Astrocyte of the spinal cord (primary cell): ENCODE measurements at regions not wholly inside any gene's neighbourhood (a gene's known extent, or its start where the extent isn't known, plus 50 kb on each side); places are given as distances from the start of the nearest gene placed in this dataset.
A peak's percentile ranks its signal among the peaks of the same experiment; 100 is the strongest.

ENCODE experiments used
- DNase-seq: peaks from one replicate; pipeline ENCODE4 v3.0.0; 2011; ENCODE audit warnings: low read depth, low spot score
- H3K4me3 ChIP-seq: 2 replicates; pipeline ENCODE4 v1.5.1; 2011; ENCODE audit warnings: low read depth, mild to moderate bottlenecking, low read length, moderate library complexity
- in situ Hi-C: cut with HindIII; loops from 2 replicates; pipeline ENCODE4 v1.10.0; 2017; ENCODE audit warnings: low sequenced_read_pairs
- TF ChIP-seq, protein P1 (sequence below): IDR thresholded peaks from 2 replicates; pipeline ENCODE4 v1.5.1; 2012; ENCODE audit warnings: low read depth, mild to moderate bottlenecking, low read length, inconsistent platforms

GRCh38 chr13:26965952-26966700, 205.5 kb downstream of the USP12 start:
- in situ Hi-C loops: no loop called here
- no peak overlapping the region for H3K4me3 ChIP-seq
- peak; percentile 33 for DNase-seq
- TF ChIP-seq, protein P1, sequence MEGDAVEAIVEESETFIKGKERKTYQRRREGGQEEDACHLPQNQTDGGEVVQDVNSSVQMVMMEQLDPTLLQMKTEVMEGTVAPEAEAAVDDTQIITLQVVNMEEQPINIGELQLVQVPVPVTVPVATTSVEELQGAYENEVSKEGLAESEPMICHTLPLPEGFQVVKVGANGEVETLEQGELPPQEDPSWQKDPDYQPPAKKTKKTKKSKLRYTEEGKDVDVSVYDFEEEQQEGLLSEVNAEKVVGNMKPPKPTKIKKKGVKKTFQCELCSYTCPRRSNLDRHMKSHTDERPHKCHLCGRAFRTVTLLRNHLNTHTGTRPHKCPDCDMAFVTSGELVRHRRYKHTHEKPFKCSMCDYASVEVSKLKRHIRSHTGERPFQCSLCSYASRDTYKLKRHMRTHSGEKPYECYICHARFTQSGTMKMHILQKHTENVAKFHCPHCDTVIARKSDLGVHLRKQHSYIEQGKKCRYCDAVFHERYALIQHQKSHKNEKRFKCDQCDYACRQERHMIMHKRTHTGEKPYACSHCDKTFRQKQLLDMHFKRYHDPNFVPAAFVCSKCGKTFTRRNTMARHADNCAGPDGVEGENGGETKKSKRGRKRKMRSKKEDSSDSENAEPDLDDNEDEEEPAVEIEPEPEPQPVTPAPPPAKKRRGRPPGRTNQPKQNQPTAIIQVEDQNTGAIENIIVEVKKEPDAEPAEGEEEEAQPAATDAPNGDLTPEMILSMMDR: no peak

- no peak for DNase-seq
- in situ Hi-C loops: no loop called here
- TF ChIP-seq, protein P1: no peak
- H3K4me3 ChIP-seq: no peak overlapping the region
Measured at GRCh38 chr13:26964278-26965250, 204.0 kb upstream of the GPR12 start.

GRCh38 chr13:26962671-26963070, 202.1 kb upstream of the GPR12 start:
- DNase-seq: no peak
- TF ChIP-seq, protein P1: no peak
- H3K4me3 ChIP-seq: no peak overlapping the region
- in situ Hi-C loops: no loop called here

DNA sequence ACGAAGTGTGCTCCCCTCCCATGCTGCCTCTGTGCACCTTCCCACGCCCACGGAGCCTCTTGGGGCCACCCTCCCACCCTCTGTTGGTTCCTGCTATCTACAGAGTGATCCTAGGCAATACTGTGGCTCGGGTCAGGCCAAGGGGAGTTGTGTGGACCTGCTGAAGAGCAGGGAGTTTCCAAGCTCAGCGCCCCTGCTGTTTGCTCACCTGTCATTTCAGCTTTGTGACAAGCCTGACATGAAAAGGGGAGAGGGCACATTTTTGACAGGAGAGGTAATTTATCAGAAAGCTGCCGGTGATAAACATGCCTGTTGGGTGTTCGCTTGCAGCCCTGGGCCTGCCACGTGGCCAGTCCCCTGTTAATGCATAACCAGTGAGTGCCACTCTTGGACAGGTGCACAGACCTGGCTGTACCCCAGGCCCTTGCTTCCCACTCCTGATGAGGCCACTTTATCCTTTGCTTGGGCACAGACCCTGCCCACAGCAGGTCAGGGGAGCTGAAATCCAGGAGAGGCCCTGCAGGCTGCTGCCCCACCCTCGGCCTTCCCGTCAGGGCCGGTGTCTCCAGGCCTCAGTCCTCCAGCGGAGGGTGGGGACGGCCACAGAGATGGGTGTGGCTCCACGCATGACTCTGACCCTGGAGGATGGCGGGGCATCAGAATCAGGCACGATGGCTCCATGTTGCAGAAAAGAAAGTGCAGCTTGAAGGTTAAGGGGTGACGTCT, 201.5 kb upstream of the GPR12 start:
- TF ChIP-seq, protein P1: no peak
- in situ Hi-C loops: no loop called here
- H3K4me3 ChIP-seq: no peak overlapping the region
- DNase-seq: no peak

GRCh38 chr13:26957182-26957581, 196.6 kb upstream of the GPR12 start:
- no peak overlapping the region for H3K4me3 ChIP-seq
- DNase-seq: no peak
- TF ChIP-seq, protein P1: no peak
- in situ Hi-C loops: no loop called here

- TF ChIP-seq, protein P1: no peak
- H3K4me3 ChIP-seq: no peak overlapping the region
- no peak for DNase-seq
- in situ Hi-C loops: no loop called here
Measured at GRCh38 chr13:26956522-26957142, 196.0 kb upstream of the GPR12 start.
